Suprapubic skin (tissue), 4 donors: ENCODE measurements at regions not wholly inside any gene's neighbourhood (a gene's known extent, or its start where the extent isn't known, plus 50 kb on each side); places are given as distances from the start of the nearest gene placed in this dataset.

Experiments used
- CTCF ChIP-seq, 2 donors: fragments of 200-600 bp in 1 of 2; fragments of 450-650 bp in 1 of 2; sonication (generic) in 1 of 2; IDR thresholded peaks; one replicate each; pipeline ENCODE4 v1.5.1; 2016 to 2019; ENCODE audit warnings: antibody characterized with exemption in 2 of 2, mild to moderate bottlenecking in 1 of 2, moderate library complexity in 1 of 2
- POLR2A ChIP-seq, 2 donors: fragments of 450-650 bp; IDR thresholded peaks; one replicate each; pipeline ENCODE4 v1.6.1; 2017; ENCODE audit warnings: antibody characterized with exemption in 2 of 2, mild to moderate bottlenecking in 2 of 2, moderate library complexity in 2 of 2
- POLR2AphosphoS5 ChIP-seq, 3 donors: sonication (generic); formaldehyde crosslinking; IDR thresholded peaks; one replicate each; pipeline ENCODE4 v1.6.1; 2017; ENCODE audit warnings: antibody characterized with exemption in 3 of 3

GRCh38 chr3:106338582-106339214, 469.9 kb upstream of the CBLB start:
- TF ChIP-seq CTCF (IDR thresholded peaks at IDR 0.05) (no peak), POLR2AphosphoS5 (IDR thresholded peaks at IDR 0.05) (no peak), POLR2A (IDR thresholded peaks at IDR 0.05) (no peak)
